ENCODE measurements at regions not wholly inside any gene's neighbourhood (a gene's known extent, or its start where the extent isn't known, plus 50 kb on each side); places are given as distances from the start of the nearest gene placed in this dataset.

DNA sequence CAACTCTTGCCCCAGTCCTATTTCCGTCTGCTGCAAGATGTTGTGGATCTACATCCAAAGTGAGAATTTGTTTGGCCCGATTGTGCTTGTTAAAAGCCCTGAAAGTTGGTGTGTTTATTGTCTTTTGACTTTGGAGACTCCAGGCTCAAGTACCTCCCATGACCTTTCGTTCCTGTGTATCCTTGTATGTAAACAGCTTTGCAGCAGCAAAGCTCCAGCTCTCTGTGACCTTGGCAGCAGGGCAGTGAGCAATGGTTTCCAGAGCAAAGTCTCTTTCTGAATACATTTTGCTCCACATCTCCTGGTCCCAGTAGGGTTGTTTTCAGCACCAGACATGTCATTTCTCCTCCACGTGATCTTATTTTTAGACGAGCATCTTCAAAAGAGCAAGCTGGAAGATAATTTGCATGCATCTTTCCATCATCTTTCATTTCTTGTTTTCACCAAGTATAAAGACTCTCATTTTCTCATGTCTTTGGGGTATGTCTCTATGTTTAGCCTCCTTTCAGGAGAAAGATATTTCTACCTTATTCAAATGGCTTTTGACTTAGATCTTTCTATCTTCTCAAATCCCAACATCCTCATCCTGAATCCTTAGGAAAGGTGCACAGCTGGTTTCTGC is 68.1 kb upstream of the ERCC6L2 start (continued):
- TF ChIP-seq, protein P1, sequence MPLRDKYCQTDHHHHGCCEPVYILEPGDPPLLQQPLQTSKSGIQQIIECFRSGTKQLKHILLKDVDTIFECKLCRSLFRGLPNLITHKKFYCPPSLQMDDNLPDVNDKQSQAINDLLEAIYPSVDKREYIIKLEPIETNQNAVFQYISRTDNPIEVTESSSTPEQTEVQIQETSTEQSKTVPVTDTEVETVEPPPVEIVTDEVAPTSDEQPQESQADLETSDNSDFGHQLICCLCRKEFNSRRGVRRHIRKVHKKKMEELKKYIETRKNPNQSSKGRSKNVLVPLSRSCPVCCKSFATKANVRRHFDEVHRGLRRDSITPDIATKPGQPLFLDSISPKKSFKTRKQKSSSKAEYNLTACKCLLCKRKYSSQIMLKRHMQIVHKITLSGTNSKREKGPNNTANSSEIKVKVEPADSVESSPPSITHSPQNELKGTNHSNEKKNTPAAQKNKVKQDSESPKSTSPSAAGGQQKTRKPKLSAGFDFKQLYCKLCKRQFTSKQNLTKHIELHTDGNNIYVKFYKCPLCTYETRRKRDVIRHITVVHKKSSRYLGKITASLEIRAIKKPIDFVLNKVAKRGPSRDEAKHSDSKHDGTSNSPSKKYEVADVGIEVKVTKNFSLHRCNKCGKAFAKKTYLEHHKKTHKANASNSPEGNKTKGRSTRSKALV (CRISPR knock-in tag; IDR thresholded peaks at IDR 0.05): 0 out of 2 replicates have a peak, but pooled peaks have one; percentile 27
- peak; percentile 82 for TF ChIP-seq RARA (CRISPR knock-in tag; IDR thresholded peaks at IDR 0.05)
- peak; percentile 50 to 70; a peak in 3 of 4 replicates for TF ChIP-seq NR2F1 (CRISPR knock-in tag; IDR thresholded peaks at IDR 0.05)
- TF ChIP-seq, protein P2, sequence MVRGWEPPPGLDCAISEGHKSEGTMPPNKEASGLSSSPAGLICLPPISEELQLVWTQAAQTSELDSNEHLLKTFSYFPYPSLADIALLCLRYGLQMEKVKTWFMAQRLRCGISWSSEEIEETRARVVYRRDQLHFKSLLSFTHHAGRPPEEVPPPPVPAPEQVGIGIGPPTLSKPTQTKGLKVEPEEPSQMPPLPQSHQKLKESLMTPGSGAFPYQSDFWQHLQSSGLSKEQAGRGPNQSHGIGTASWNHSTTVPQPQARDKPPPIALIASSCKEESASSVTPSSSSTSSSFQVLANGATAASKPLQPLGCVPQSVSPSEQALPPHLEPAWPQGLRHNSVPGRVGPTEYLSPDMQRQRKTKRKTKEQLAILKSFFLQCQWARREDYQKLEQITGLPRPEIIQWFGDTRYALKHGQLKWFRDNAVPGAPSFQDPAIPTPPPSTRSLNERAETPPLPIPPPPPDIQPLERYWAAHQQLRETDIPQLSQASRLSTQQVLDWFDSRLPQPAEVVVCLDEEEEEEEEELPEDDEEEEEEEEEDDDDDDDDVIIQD (CRISPR knock-in tag; IDR thresholded peaks at IDR 0.05; ENCODE audit: low read depth): peak; percentile 54; the same call in 1 of the 2 replicates
- no peak for TF ChIP-seq ZBTB1 (CRISPR knock-in tag; IDR thresholded peaks at IDR 0.05; ENCODE audit: borderline replicate concordance)
- TF ChIP-seq, protein P3, sequence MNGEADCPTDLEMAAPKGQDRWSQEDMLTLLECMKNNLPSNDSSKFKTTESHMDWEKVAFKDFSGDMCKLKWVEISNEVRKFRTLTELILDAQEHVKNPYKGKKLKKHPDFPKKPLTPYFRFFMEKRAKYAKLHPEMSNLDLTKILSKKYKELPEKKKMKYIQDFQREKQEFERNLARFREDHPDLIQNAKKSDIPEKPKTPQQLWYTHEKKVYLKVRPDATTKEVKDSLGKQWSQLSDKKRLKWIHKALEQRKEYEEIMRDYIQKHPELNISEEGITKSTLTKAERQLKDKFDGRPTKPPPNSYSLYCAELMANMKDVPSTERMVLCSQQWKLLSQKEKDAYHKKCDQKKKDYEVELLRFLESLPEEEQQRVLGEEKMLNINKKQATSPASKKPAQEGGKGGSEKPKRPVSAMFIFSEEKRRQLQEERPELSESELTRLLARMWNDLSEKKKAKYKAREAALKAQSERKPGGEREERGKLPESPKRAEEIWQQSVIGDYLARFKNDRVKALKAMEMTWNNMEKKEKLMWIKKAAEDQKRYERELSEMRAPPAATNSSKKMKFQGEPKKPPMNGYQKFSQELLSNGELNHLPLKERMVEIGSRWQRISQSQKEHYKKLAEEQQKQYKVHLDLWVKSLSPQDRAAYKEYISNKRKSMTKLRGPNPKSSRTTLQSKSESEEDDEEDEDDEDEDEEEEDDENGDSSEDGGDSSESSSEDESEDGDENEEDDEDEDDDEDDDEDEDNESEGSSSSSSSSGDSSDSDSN (CRISPR knock-in tag; IDR thresholded peaks at IDR 0.05): 0 out of 2 replicates have a peak, but pooled peaks have one; percentile 27
- TF ChIP-seq PHB2 (IDR thresholded peaks at IDR 0.05; ENCODE audit: partially characterized antibody): no peak
- no peak for TF ChIP-seq SOX13 (IDR thresholded peaks at IDR 0.05)
- peak in 1 of 2 experiments; percentile 59; a peak in 2 of 4 replicates for TF ChIP-seq SOX13 (CRISPR knock-in tag; conservative IDR thresholded peaks at IDR 0.05 in 1 of 2, IDR thresholded peaks at IDR 0.05 in 1 of 2)

Data from HepG2 (cell line).